ENCODE measurements at regions not wholly inside any gene's neighbourhood (a gene's known extent, or its start where the extent isn't known, plus 50 kb on each side); places are given as distances from the start of the nearest gene placed in this dataset.

GRCh38 chr2:145124085-145124484 is 604.2 kb upstream of the ZEB2 start:
- TF ChIP-seq, protein P1, sequence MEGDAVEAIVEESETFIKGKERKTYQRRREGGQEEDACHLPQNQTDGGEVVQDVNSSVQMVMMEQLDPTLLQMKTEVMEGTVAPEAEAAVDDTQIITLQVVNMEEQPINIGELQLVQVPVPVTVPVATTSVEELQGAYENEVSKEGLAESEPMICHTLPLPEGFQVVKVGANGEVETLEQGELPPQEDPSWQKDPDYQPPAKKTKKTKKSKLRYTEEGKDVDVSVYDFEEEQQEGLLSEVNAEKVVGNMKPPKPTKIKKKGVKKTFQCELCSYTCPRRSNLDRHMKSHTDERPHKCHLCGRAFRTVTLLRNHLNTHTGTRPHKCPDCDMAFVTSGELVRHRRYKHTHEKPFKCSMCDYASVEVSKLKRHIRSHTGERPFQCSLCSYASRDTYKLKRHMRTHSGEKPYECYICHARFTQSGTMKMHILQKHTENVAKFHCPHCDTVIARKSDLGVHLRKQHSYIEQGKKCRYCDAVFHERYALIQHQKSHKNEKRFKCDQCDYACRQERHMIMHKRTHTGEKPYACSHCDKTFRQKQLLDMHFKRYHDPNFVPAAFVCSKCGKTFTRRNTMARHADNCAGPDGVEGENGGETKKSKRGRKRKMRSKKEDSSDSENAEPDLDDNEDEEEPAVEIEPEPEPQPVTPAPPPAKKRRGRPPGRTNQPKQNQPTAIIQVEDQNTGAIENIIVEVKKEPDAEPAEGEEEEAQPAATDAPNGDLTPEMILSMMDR (conservative IDR thresholded peaks at IDR 0.05 in 1 of 2, IDR thresholded peaks at IDR 0.05 in 1 of 2; ENCODE audit: low read depth in 1 of 2, low read length in 2 of 2) = no peak
- no peak for TF ChIP-seq EZH2 (IDR thresholded peaks at IDR 0.05; ENCODE audit: low read length, missing control alignments)

Measured in fibroblast of lung (primary cell).